ENCODE measurements at regions not wholly inside any gene's neighbourhood (a gene's known extent, or its start where the extent isn't known, plus 50 kb on each side); places are given as distances from the start of the nearest gene placed in this dataset.
"Not testable (repeated sequence)": the region's sequence is repeated elsewhere in the genome, so short reads cannot be mapped to it uniquely, and the experiment has no call there.

GRCh38 chr15:93382200-93382820 is 293.3 kb upstream of the RGMA start:
- DNase-seq (ENCODE audit: low read depth in 4 of 4, low spot score in 1 of 4), result no peak

GRCh38 chr15:93378558-93378957 is 289.5 kb upstream of the RGMA start:
- no peak for DNase-seq (ENCODE audit: low read depth in 4 of 4, low spot score in 1 of 4)

GRCh38 chr15:93372865-93373223 is 283.8 kb upstream of the RGMA start:
- no peak for DNase-seq (ENCODE audit: low read depth in 4 of 4, low spot score in 1 of 4)

- DNase-seq (ENCODE audit: low read depth in 4 of 4, low spot score in 1 of 4), result no peak
These were observed 283.3 kb upstream of the RGMA start for GRCh38 chr15:93372208-93372864.

- DNase-seq (ENCODE audit: low read depth in 4 of 4, low spot score in 1 of 4), result no peak
These were observed 277.5 kb upstream of the RGMA start for GRCh38 chr15:93366387-93367100.

GRCh38 chr15:93362821-93363220 is 273.8 kb upstream of the RGMA start:
- no peak for DNase-seq (ENCODE audit: low read depth in 4 of 4, low spot score in 1 of 4)

GRCh38 chr15:93362203-93362602 is 273.2 kb upstream of the RGMA start:
- DNase-seq (ENCODE audit: low read depth in 4 of 4, low spot score in 1 of 4), result no peak

- no peak for DNase-seq (ENCODE audit: low read depth in 4 of 4, low spot score in 1 of 4)
These were observed 272.7 kb upstream of the RGMA start for GRCh38 chr15:93361703-93362102.

- no peak for DNase-seq (ENCODE audit: low read depth in 4 of 4, low spot score in 1 of 4)
These were observed 272.0 kb upstream of the RGMA start for GRCh38 chr15:93360976-93361375.

GRCh38 chr15:93360318-93360717 is 271.3 kb upstream of the RGMA start:
- DNase-seq (ENCODE audit: low read depth in 4 of 4, low spot score in 1 of 4), result no peak

GRCh38 chr15:93359425-93360131 is 270.6 kb upstream of the RGMA start:
- no peak for DNase-seq (ENCODE audit: low read depth in 4 of 4, low spot score in 1 of 4)

GRCh38 chr15:93359060-93359408 is 270.0 kb upstream of the RGMA start:
- no peak for DNase-seq (ENCODE audit: low read depth in 4 of 4, low spot score in 1 of 4)

- DNase-seq (ENCODE audit: low read depth in 4 of 4, low spot score in 1 of 4), result no peak
These were observed 269.4 kb upstream of the RGMA start for GRCh38 chr15:93358166-93359059.

- no peak for DNase-seq (ENCODE audit: low read depth in 4 of 4, low spot score in 1 of 4)
These were observed 259.9 kb upstream of the RGMA start for GRCh38 chr15:93348711-93349545.

- no peak for DNase-seq (ENCODE audit: low read depth in 4 of 4, low spot score in 1 of 4)
These were observed 259.0 kb upstream of the RGMA start for GRCh38 chr15:93347986-93348385.

- DNase-seq (ENCODE audit: low read depth in 4 of 4, low spot score in 1 of 4), result no peak
These were observed 257.0 kb upstream of the RGMA start for GRCh38 chr15:93345981-93346380.

GRCh38 chr15:93343402-93343801 is 254.4 kb upstream of the RGMA start:
- not testable (repeated sequence) for DNase-seq (ENCODE audit: low read depth in 4 of 4, low spot score in 1 of 4)

GRCh38 chr15:93341164-93341563 is 252.2 kb upstream of the RGMA start:
- no peak for DNase-seq (ENCODE audit: low read depth in 4 of 4, low spot score in 1 of 4)

- no peak for DNase-seq (ENCODE audit: low read depth in 4 of 4, low spot score in 1 of 4)
These were observed 251.4 kb upstream of the RGMA start for GRCh38 chr15:93340406-93340805.

GRCh38 chr15:93333796-93334195 is 244.8 kb upstream of the RGMA start:
- no peak for DNase-seq (ENCODE audit: low read depth in 4 of 4, low spot score in 1 of 4)
